ENCODE measurements at regions not wholly inside any gene's neighbourhood (a gene's known extent, or its start where the extent isn't known, plus 50 kb on each side); places are given as distances from the start of the nearest gene placed in this dataset.
"Not testable (repeated sequence)": the region's sequence is repeated elsewhere in the genome, so short reads cannot be mapped to it uniquely, and the experiment has no call there.

- no peak for DNase-seq
Observed at GRCh38 chr13:70222926-70223325, 114.7 kb upstream of the KLHL1 start.

- DNase-seq: no peak
Observed at GRCh38 chr13:70218618-70219017, 110.4 kb upstream of the KLHL1 start.

GRCh38 chr13:70208968-70209367, 100.7 kb upstream of the KLHL1 start:
- not testable (repeated sequence) for DNase-seq

GRCh38 chr13:70206671-70207070, 98.4 kb upstream of the KLHL1 start:
- no peak for DNase-seq

- DNase-seq: no peak
Observed at GRCh38 chr13:70203661-70204229, 95.5 kb upstream of the KLHL1 start.

GRCh38 chr13:70191034-70191433, 82.8 kb upstream of the KLHL1 start:
- no peak for DNase-seq

- DNase-seq: no peak
Observed at GRCh38 chr13:70189981-70190380, 81.7 kb upstream of the KLHL1 start.

GRCh38 chr13:70188567-70188966, 80.3 kb upstream of the KLHL1 start:
- DNase-seq: no peak

GRCh38 chr13:70183041-70183440, 74.8 kb upstream of the KLHL1 start:
- no peak for DNase-seq

Data from T-helper 9 cell (primary cell).